Neuronal stem cell (in vitro differentiated cells): ENCODE measurements at regions not wholly inside any gene's neighbourhood (a gene's known extent, or its start where the extent isn't known, plus 50 kb on each side); places are given as distances from the start of the nearest gene placed in this dataset.

Source experiments
- DNase-seq: peaks from one replicate; pipeline ENCODE4 v3.0.0-alpha.2; 2013; ENCODE audit warnings: low spot score
- H2AFZ ChIP-seq: one replicate; pipeline ENCODE4 v1.6.1; 2013; ENCODE audit warnings: mild to moderate bottlenecking, low read length, inconsistent platforms
- H2AK5ac ChIP-seq: 2 replicates; pipeline ENCODE4 v1.6.1; 2013; ENCODE audit warnings: low read depth, mild to moderate bottlenecking, inconsistent platforms, low read length, moderate library complexity, mixed read lengths
- H2BK120ac ChIP-seq: 2 replicates; pipeline ENCODE4 v1.6.1; 2013; ENCODE audit warnings: low read depth, mild to moderate bottlenecking, inconsistent platforms, low read length, moderate library complexity, mixed read lengths
- H2BK12ac ChIP-seq: one replicate; pipeline ENCODE4 v1.6.1; 2013; ENCODE audit warnings: low read length, inconsistent platforms
- H2BK15ac ChIP-seq: 2 replicates; pipeline ENCODE4 v1.6.1; 2013; ENCODE audit warnings: mild to moderate bottlenecking, low read length, inconsistent platforms, mixed read lengths
- H2BK5ac ChIP-seq: one replicate; pipeline ENCODE4 v1.6.1; 2013; ENCODE audit warnings: inconsistent platforms, mild to moderate bottlenecking, low read length, moderate library complexity
- H3K14ac ChIP-seq: one replicate; pipeline ENCODE4 v1.6.1; 2013; ENCODE audit warnings: low read length, inconsistent platforms
- H3K18ac ChIP-seq: 2 replicates; pipeline ENCODE4 v1.6.1; 2013; ENCODE audit warnings: low read length, inconsistent platforms
- H3K23ac ChIP-seq: 2 replicates; pipeline ENCODE4 v1.6.1; 2013; ENCODE audit warnings: low read depth, mild to moderate bottlenecking, mixed read lengths, low read length, inconsistent platforms; ENCODE audit not compliant: poor library complexity
- H3K27ac ChIP-seq: replicated peaks from 3 replicates; pipeline ENCODE4 v1.5.1; 2013; ENCODE audit warnings: low read length, inconsistent platforms
- H3K27me3 ChIP-seq, 3 experiments: 2 replicates each; pipeline ENCODE4 v1.6.1; 2013; ENCODE audit warnings: low read length in 3 of 3, mild to moderate bottlenecking in 2 of 3, inconsistent platforms in 1 of 3, low read depth in 1 of 3, mixed read lengths in 1 of 3, moderate library complexity in 1 of 3; ENCODE audit not compliant: control insufficient read depth in 3 of 3, insufficient read depth in 3 of 3
- H3K36me3 ChIP-seq, 2 donors: replicated peaks in 1 of 2; 2 replicates each; pipeline ENCODE4 v1.6.1; 2013; ENCODE audit warnings: low read length in 2 of 2; ENCODE audit not compliant: control insufficient read depth in 2 of 2, insufficient read depth in 2 of 2
- H3K4ac ChIP-seq: 2 replicates; pipeline ENCODE4 v1.6.1; 2013; ENCODE audit warnings: inconsistent platforms, mild to moderate bottlenecking, low read length, moderate library complexity
- H3K4me1 ChIP-seq, 2 donors: 1 replicate in 1 of 2; 2 replicates in 1 of 2; pipeline ENCODE4 v1.6.1; 2013; ENCODE audit warnings: low read length in 2 of 2, low read depth in 1 of 2; ENCODE audit not compliant: control insufficient read depth in 2 of 2, insufficient read depth in 1 of 2
- H3K4me2 ChIP-seq: one replicate; pipeline ENCODE4 v1.6.1; 2013; ENCODE audit warnings: mild to moderate bottlenecking, low read length, inconsistent platforms; ENCODE audit not compliant: insufficient read depth, poor library complexity, severe bottlenecking
- H3K4me3 ChIP-seq, 2 donors: 2 replicates each; pipeline ENCODE4 v1.5.1; 2013; ENCODE audit warnings: low read length in 2 of 2, mild to moderate bottlenecking in 2 of 2, inconsistent platforms in 1 of 2, moderate library complexity in 1 of 2
- H3K79me1 ChIP-seq: one replicate; pipeline ENCODE4 v1.6.1; 2013; ENCODE audit warnings: low read depth, mild to moderate bottlenecking, inconsistent platforms, low read length, moderate library complexity
- H3K9ac ChIP-seq: one replicate; pipeline ENCODE4 v1.6.1; 2013; ENCODE audit warnings: mild to moderate bottlenecking, low read depth, low read length, inconsistent platforms; ENCODE audit not compliant: poor library complexity
- H3K9me3 ChIP-seq, 2 donors: replicated peaks in 1 of 2; 2 replicates each; pipeline versions ENCODE3 to v1.6.1; 2013; ENCODE audit warnings: low read length in 2 of 2, mild to moderate bottlenecking in 2 of 2, inconsistent platforms in 1 of 2, low read depth in 1 of 2, mixed read lengths in 1 of 2, moderate library complexity in 1 of 2; ENCODE audit not compliant: control insufficient read depth in 2 of 2, insufficient read depth in 1 of 2
- H4K8ac ChIP-seq: one replicate; pipeline ENCODE4 v1.6.1; 2013; ENCODE audit warnings: low read depth, mild to moderate bottlenecking, inconsistent platforms, low read length, moderate library complexity
- H4K91ac ChIP-seq: one replicate; pipeline ENCODE4 v1.6.1; 2013; ENCODE audit warnings: low read length, low read depth, mild to moderate bottlenecking, inconsistent platforms; ENCODE audit not compliant: poor library complexity
- WGBS, 2 donors: extraction: QIAGEN DNeasy Blood & Tissue Kit; methylation state at CpG; one replicate each; pipeline ENCODE4 v1.1.7; 2013; ENCODE audit warnings: missing lambda C conversion rate in 2 of 2, mixed read lengths in 1 of 2; ENCODE audit not compliant: insufficient read length in 2 of 2, insufficient replicate concordance in 1 of 2; ENCODE audit errors: extremely low coverage in 2 of 2; 5-methylcytosine and 5-hydroxymethylcytosine counted together

GRCh38 chr7:96416116-96416515, 94.2 kb upstream of the SLC25A13 start:
- no CpG with 5 or more reads among the region's 3 CpGs for WGBS, 2 donors
- Histone ChIP-seq H3K4ac (no peak overlapping the region), H2BK120ac (no peak overlapping the region), H3K27ac (no peak overlapping the region), H2BK12ac (no peak overlapping the region), H3K36me3 (no peaks in the 10 kb centered on the region), H3K9me3 (no peaks in the 10 kb centered on the region), H3K23ac (no peak overlapping the region), H3K79me1 (no peaks in the 10 kb centered on the region), H3K4me3 (no peak overlapping the region), H3K4me2 (no peak overlapping the region), H3K18ac (no peak overlapping the region), H3K27me3 (no peaks in the 10 kb centered on the region), H4K8ac (no peak overlapping the region), H4K91ac (no peak overlapping the region), H2BK15ac (no peak overlapping the region), H2BK5ac (no peak overlapping the region), H2AFZ (no peak overlapping the region), H3K4me1 (peaks cover 0 to 6% of the 10 kb centered on the region in 2 donors), H3K9ac (no peak overlapping the region), H3K14ac (no peak overlapping the region), H2AK5ac (no peak overlapping the region)
- no peak for DNase-seq

- Histone ChIP-seq H2BK5ac (no peak overlapping the region), H3K27me3 (peaks cover 0 to 2% (median 0%) of the 10 kb centered on the region in 3 experiments), H3K4me2 (no peak overlapping the region), H3K27ac (no peak overlapping the region), H3K23ac (no peak overlapping the region), H3K18ac (peak overlapping the region; percentile 73), H4K91ac (no peak overlapping the region), H2BK120ac (no peak overlapping the region), H4K8ac (no peak overlapping the region), H3K9ac (no peak overlapping the region), H3K79me1 (no peaks in the 10 kb centered on the region), H3K4me1 (peaks cover 0 to 6% of the 10 kb centered on the region in 2 donors), H3K14ac (no peak overlapping the region), H2AFZ (peak overlapping the region; percentile 4), H3K4me3 (no peak overlapping the region), H3K4ac (no peak overlapping the region), H2AK5ac (no peak overlapping the region), H3K36me3 (no peaks in the 10 kb centered on the region), H2BK12ac (no peak overlapping the region), H3K9me3 (no peaks in the 10 kb centered on the region), H2BK15ac (no peak overlapping the region)
- WGBS, 2 donors = no CpG with 5 or more reads among the region's 3 CpGs
- DNase-seq = no peak
These were observed 93.5 kb upstream of the SLC25A13 start for GRCh38 chr7:96415293-96415940.

- no peak overlapping the region for H3K23ac ChIP-seq
- no peaks in the 10 kb centered on the region for H3K9me3 ChIP-seq
- H2BK15ac ChIP-seq = no peak overlapping the region
- WGBS, 2 donors = no CpG with 5 or more reads among the region's 3 CpGs
- no peak overlapping the region for H3K4me3 ChIP-seq
- no peak overlapping the region for H4K91ac ChIP-seq
- H2BK12ac ChIP-seq = no peak overlapping the region
- no peak overlapping the region for H4K8ac ChIP-seq
- no peak overlapping the region for H2BK5ac ChIP-seq
- H3K4ac ChIP-seq = no peak overlapping the region
- no peak overlapping the region for H3K9ac ChIP-seq
- no peak overlapping the region for H3K14ac ChIP-seq
- H3K36me3 ChIP-seq = no peaks in the 10 kb centered on the region
- H2AK5ac ChIP-seq = no peak overlapping the region
- no peak overlapping the region for H3K18ac ChIP-seq
- peaks cover 0 to 6% of the 10 kb centered on the region in 2 donors for H3K4me1 ChIP-seq
- H3K4me2 ChIP-seq = no peak overlapping the region
- peaks cover 0 to 7% (median 0%) of the 10 kb centered on the region in 3 experiments for H3K27me3 ChIP-seq
- DNase-seq = peak; percentile 57
- H2BK120ac ChIP-seq = no peak overlapping the region
- H2AFZ ChIP-seq = peak overlapping the region; percentile 4
- H3K27ac ChIP-seq = no peak overlapping the region
- no peaks in the 10 kb centered on the region for H3K79me1 ChIP-seq
These were observed 93.0 kb upstream of the SLC25A13 start for GRCh38 chr7:96414931-96415292.

GRCh38 chr7:96410126-96410839, 88.4 kb upstream of the SLC25A13 start:
- Histone ChIP-seq H3K36me3 (no peaks in the 10 kb centered on the region), H2AFZ (no peak overlapping the region), H3K79me1 (no peaks in the 10 kb centered on the region), H2BK120ac (no peak overlapping the region), H3K27ac (no peak overlapping the region), H3K14ac (no peak overlapping the region), H3K27me3 (peaks cover 0 to 24% (median 0%) of the 10 kb centered on the region in 3 experiments), H4K91ac (no peak overlapping the region), H2BK15ac (no peak overlapping the region), H3K4me3 (no peak overlapping the region), H2AK5ac (no peak overlapping the region), H4K8ac (no peak overlapping the region), H3K4ac (no peak overlapping the region), H3K18ac (no peak overlapping the region), H3K4me2 (no peak overlapping the region), H3K23ac (no peak overlapping the region), H3K9me3 (no peaks in the 10 kb centered on the region), H3K4me1 (peaks cover 0 to 1% of the 10 kb centered on the region in 2 donors), H2BK5ac (no peak overlapping the region), H3K9ac (no peak overlapping the region), H2BK12ac (no peak overlapping the region)
- no CpG with 5 or more reads among the region's 6 CpGs for WGBS, 2 donors
- DNase-seq = no peak
